Stomach (tissue), 8 donors: ENCODE measurements at regions not wholly inside any gene's neighbourhood (a gene's known extent, or its start where the extent isn't known, plus 50 kb on each side); places are given as distances from the start of the nearest gene placed in this dataset.

Experiments
- DNase-seq, 2 donors: peaks; one replicate each; pipeline versions ENCODE4 v3.0.0 to v3.0.0-alpha.2; 2013 to 2019
- H3K27ac ChIP-seq, 5 donors: fragments of 200-600 bp in 4 of 5; sonication (generic) in 4 of 5; one replicate each; pipeline ENCODE4 v1.5.1; 2013 to 2019; ENCODE audit warnings: mild to moderate bottlenecking in 1 of 5, moderate library complexity in 1 of 5
- H3K27me3 ChIP-seq, 3 donors: fragments of 200-600 bp; sonication (generic); one replicate each; pipeline ENCODE4 v1.5.1; 2017 to 2019; ENCODE audit warnings: mixed run types in 1 of 3
- H3K36me3 ChIP-seq, 4 donors: fragments of 200-600 bp; sonication (generic); 1 replicate in 3 of 4; 2 replicates in 1 of 4; pipeline ENCODE4 v1.5.1; 2016 to 2019
- H3K4me1 ChIP-seq, 4 donors: fragments of 200-600 bp; sonication (generic); one replicate each; pipeline ENCODE4 v1.5.1; 2016 to 2019
- H3K4me3 ChIP-seq, 4 donors: fragments of 200-600 bp; sonication (generic) in 3 of 4; one replicate each; pipeline ENCODE4 v1.5.1; 2016 to 2019; ENCODE audit warnings: mild to moderate bottlenecking in 1 of 4
- H3K9me3 ChIP-seq, 4 donors: fragments of 200-600 bp; sonication (generic); one replicate each; pipeline ENCODE4 v1.5.1; 2016 to 2019
- EP300 ChIP-seq: sonication (generic); formaldehyde crosslinking; IDR thresholded peaks from one replicate; pipeline ENCODE4 v1.6.1; 2017; ENCODE audit warnings: antibody characterized with exemption
- POLR2A ChIP-seq, 4 donors: fragments of 450-650 bp; IDR thresholded peaks; one replicate each; pipeline ENCODE4 v1.6.1; 2016; ENCODE audit warnings: antibody characterized with exemption in 4 of 4, control low read depth in 2 of 4, mild to moderate bottlenecking in 1 of 4, moderate library complexity in 1 of 4
- POLR2AphosphoS5 ChIP-seq, 3 donors: sonication (generic); formaldehyde crosslinking; IDR thresholded peaks; one replicate each; pipeline ENCODE4 v1.6.1; 2016; ENCODE audit warnings: antibody characterized with exemption in 3 of 3
- WGBS, 5 donors: extraction: QIAGEN DNeasy Blood & Tissue Kit in 3 of 5; methylation state at CpG; one replicate each; pipeline versions ENCODE4 v1.1.5 to v1.1.7; 2013 to 2018; 5-methylcytosine and 5-hydroxymethylcytosine counted together
- intact Hi-C: fragments of 100-400 bp; cut with DNase I; formaldehyde crosslinking; loops from one replicate; pipeline ENCODE4 v1.15.1; 2023; ENCODE audit warnings: low total_unique reads
- TF ChIP-seq, protein P1 (sequence below), 7 experiments: fragments of 450-650 bp in 4 of 7; fragments of 200-600 bp in 3 of 7; sonication (generic) in 3 of 7; IDR thresholded peaks; one replicate each; pipeline ENCODE4 v1.5.1; 2016 to 2019; ENCODE audit warnings: antibody characterized with exemption in 7 of 7, control low read depth in 2 of 7, mild to moderate bottlenecking in 1 of 7
- donor health status: healthy with polysubstance abuse.
- donor health status: Bipolar disorder and iron deficiency.
- donor health status: healthy.

DNA sequence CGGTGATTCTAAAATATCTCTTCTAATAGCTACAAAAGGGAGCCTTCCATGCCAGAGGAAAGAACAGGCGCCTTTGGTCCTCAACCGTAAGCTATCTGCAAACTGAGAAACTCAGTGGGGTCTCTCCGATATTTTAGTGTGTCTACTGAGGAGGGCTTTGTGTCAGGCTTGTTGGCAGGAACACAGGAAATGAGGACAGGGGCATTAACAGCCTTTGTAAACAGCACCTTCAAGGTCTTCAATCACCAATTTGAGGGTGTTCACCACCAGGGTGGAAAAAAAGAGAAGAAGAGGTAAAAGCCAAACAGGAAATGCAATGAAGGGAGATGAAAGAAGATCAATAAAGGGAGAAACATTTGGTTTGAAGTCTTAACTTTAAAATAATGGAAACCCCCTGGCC lies 580.1 kb upstream of the SALL1 start:
- H3K27me3 ChIP-seq = no peaks in the 10 kb centered on the region
- no peaks in the 10 kb centered on the region for H3K4me1 ChIP-seq
- TF ChIP-seq POLR2A (IDR thresholded peaks at IDR 0.05) (no peak), POLR2AphosphoS5 (IDR thresholded peaks at IDR 0.05) (no peak), EP300 (no peak)
- TF ChIP-seq, protein P1, sequence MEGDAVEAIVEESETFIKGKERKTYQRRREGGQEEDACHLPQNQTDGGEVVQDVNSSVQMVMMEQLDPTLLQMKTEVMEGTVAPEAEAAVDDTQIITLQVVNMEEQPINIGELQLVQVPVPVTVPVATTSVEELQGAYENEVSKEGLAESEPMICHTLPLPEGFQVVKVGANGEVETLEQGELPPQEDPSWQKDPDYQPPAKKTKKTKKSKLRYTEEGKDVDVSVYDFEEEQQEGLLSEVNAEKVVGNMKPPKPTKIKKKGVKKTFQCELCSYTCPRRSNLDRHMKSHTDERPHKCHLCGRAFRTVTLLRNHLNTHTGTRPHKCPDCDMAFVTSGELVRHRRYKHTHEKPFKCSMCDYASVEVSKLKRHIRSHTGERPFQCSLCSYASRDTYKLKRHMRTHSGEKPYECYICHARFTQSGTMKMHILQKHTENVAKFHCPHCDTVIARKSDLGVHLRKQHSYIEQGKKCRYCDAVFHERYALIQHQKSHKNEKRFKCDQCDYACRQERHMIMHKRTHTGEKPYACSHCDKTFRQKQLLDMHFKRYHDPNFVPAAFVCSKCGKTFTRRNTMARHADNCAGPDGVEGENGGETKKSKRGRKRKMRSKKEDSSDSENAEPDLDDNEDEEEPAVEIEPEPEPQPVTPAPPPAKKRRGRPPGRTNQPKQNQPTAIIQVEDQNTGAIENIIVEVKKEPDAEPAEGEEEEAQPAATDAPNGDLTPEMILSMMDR (IDR thresholded peaks at IDR 0.05) = no peak
- 42 to 63% (median 59%) methylated on average over 4 of the region's 4 CpGs for WGBS, 5 donors
- no peaks in the 10 kb centered on the region for H3K9me3 ChIP-seq
- no peak overlapping the region for H3K27ac ChIP-seq
- no peaks in the 10 kb centered on the region for H3K36me3 ChIP-seq
- no peak for DNase-seq
- intact Hi-C loops = no loop called here
- no peak overlapping the region for H3K4me3 ChIP-seq

DNA sequence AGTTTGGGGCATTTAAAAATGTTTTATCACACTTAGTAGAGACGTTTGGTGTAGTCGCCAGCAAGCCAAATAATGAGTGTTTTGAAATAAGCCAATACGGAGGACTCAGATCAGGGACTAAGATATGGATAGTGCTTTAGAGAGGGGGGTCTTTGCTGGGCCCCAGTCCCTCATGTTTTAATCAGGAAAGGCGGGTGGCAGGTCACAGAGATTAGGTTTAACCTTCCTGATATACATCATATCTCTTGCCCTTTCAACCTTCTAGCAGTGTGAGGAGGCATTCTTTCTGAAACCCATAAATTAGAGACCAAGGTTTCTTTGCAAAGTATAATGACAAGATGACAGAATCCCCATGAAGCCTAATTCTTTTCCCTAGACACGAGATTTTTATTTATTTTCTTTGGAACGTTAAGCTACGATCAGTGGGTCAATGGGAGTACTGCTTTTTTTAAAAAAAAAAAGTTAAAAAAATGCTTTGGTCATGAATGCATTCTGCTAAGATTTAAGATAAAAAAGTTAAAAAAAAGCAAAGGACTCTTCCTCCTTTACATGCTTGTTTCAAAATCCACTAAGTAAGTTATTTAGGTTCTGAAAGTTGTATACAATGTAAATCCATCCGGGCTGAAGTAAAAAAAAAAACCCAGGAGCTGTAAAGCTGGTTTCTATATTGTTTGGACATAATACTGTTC lies 572.1 kb upstream of the SALL1 start:
- Histone ChIP-seq H3K4me1 (no peaks in the 10 kb centered on the region), H3K4me3 (no peak overlapping the region), H3K36me3 (no peaks in the 10 kb centered on the region), H3K27me3 (no peaks in the 10 kb centered on the region), H3K27ac (no peak overlapping the region), H3K9me3 (no peaks in the 10 kb centered on the region)
- WGBS, 5 donors = 16 to 22% (median 19%) methylated on average over 8 of the region's 8 CpGs
- DNase-seq = no peak
- TF ChIP-seq POLR2A (IDR thresholded peaks at IDR 0.05) (no peak), EP300 (no peak), POLR2AphosphoS5 (IDR thresholded peaks at IDR 0.05) (no peak)
- TF ChIP-seq, protein P1 (IDR thresholded peaks at IDR 0.05) = no peak
- intact Hi-C loops = no loop called here

DNA sequence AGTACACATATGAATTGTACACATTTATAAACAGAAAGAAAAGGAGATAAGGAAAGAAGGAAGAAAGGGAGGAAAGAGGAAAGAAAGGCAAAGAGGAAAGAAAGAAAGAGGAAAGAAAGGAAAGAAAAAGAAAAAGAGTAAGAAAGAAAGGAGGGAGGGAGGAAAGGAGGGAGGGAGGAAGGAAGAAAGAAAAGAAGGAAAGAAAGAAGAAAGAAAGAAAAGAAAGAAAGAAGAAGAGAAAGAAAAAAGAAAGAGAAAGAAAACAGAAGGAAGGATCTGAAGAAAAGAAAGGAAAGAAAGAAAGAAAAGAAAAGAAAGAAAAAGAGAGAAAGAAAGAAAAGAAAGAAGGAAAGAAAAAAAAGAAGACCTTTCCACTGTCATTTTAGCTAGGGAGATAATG lies 571.4 kb upstream of the SALL1 start:
- no peak for DNase-seq
- Histone ChIP-seq H3K4me3 (no peak overlapping the region), H3K27me3 (no peaks in the 10 kb centered on the region), H3K4me1 (no peaks in the 10 kb centered on the region), H3K27ac (no peak overlapping the region), H3K36me3 (no peaks in the 10 kb centered on the region), H3K9me3 (no peaks in the 10 kb centered on the region)
- no peak for TF ChIP-seq POLR2A (IDR thresholded peaks at IDR 0.05)
- TF ChIP-seq, protein P1 (IDR thresholded peaks at IDR 0.05) = no peak
- no peak for TF ChIP-seq POLR2AphosphoS5 (IDR thresholded peaks at IDR 0.05)
- TF ChIP-seq EP300 = no peak
- intact Hi-C loops = no loop called here

DNA sequence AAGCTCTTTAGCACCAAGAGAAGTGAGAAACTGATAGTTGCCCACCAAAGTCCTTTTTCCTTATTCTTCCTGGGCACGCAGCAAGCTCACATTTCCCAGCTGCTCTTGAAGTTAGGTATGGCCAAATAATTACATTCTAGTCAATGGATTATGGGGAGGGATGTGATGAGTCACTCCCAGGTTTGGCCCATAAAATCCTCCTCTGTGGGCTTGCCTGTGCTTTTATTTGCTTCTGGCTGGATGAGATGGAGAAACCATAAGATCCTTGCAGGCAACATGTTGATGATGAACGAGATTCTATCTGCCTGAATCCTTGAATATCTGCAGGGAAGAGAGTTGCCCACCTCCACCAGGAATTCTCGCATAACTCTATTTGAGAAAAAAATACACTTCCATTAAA lies 568.3 kb upstream of the SALL1 start:
- Histone ChIP-seq H3K4me3 (no peak overlapping the region), H3K27me3 (no peaks in the 10 kb centered on the region), H3K36me3 (no peaks in the 10 kb centered on the region), H3K9me3 (peaks cover 0 to 12% (median 4%) of the 10 kb centered on the region in 4 donors), H3K4me1 (no peaks in the 10 kb centered on the region), H3K27ac (no peak overlapping the region)
- intact Hi-C loops = no loop called here
- 76 to 93% (median 83%) methylated on average over 3 of the region's 3 CpGs for WGBS, 5 donors
- TF ChIP-seq EP300 (no peak), POLR2AphosphoS5 (IDR thresholded peaks at IDR 0.05) (no peak), POLR2A (IDR thresholded peaks at IDR 0.05) (no peak)
- TF ChIP-seq, protein P1 (IDR thresholded peaks at IDR 0.05) = no peak
- DNase-seq = no peak
